Peyer's patch (tissue), 4 donors: ENCODE measurements at regions not wholly inside any gene's neighbourhood (a gene's known extent, or its start where the extent isn't known, plus 50 kb on each side); places are given as distances from the start of the nearest gene placed in this dataset.

Experiments used
- CTCF ChIP-seq, 6 experiments: fragments of 450-650 bp in 4 of 6; fragments of 200-600 bp in 2 of 6; sonication (generic) in 1 of 6; IDR thresholded peaks; one replicate each; pipeline ENCODE4 v1.5.1; 2017 to 2019; ENCODE audit warnings: antibody characterized with exemption in 6 of 6, mild to moderate bottlenecking in 3 of 6, moderate library complexity in 1 of 6
- POLR2A ChIP-seq, 2 donors: fragments of 450-650 bp; IDR thresholded peaks; one replicate each; pipeline ENCODE4 v1.5.1; 2017; ENCODE audit warnings: antibody characterized with exemption in 2 of 2, mild to moderate bottlenecking in 2 of 2, moderate library complexity in 2 of 2

GRCh38 chr1:4119516-4120220 lies 219.6 kb upstream of the C1orf174 start:
- TF ChIP-seq CTCF (IDR thresholded peaks at IDR 0.05) = no peak
- TF ChIP-seq POLR2A (IDR thresholded peaks at IDR 0.05) = no peak
